Body of pancreas (tissue), 4 donors: ENCODE measurements at regions not wholly inside any gene's neighbourhood (a gene's known extent, or its start where the extent isn't known, plus 50 kb on each side); places are given as distances from the start of the nearest gene placed in this dataset.

Source experiments
- CTCF ChIP-seq, 7 experiments: fragments of 450-650 bp in 4 of 7; fragments of 200-600 bp in 3 of 7; sonication (generic) in 3 of 7; IDR thresholded peaks; one replicate each; pipeline ENCODE4 v1.5.1; 2016 to 2019; ENCODE audit warnings: antibody characterized with exemption in 7 of 7
- POLR2A ChIP-seq, 3 donors: fragments of 450-650 bp; IDR thresholded peaks; one replicate each; pipeline ENCODE4 v1.6.1; 2016; ENCODE audit warnings: antibody characterized with exemption in 3 of 3, mild to moderate bottlenecking in 2 of 3

GRCh38 chr15:70466895-70467529, 296.3 kb downstream of the UACA start:
- peak; percentile 24 to 62 (median 57) for TF ChIP-seq CTCF (IDR thresholded peaks at IDR 0.05)
- no peak for TF ChIP-seq POLR2A (IDR thresholded peaks at IDR 0.05)
